Prostate gland (tissue), 2 donors: ENCODE measurements at regions not wholly inside any gene's neighbourhood (a gene's known extent, or its start where the extent isn't known, plus 50 kb on each side); places are given as distances from the start of the nearest gene placed in this dataset.

Experiments used
- DNase-seq: peaks from one replicate; pipeline ENCODE4 v3.0.0-alpha.2; 2019; ENCODE audit warnings: low spot score
- H3K27ac ChIP-seq, 2 donors: fragments of 200-600 bp; sonication (generic); 2 replicates each; pipeline ENCODE4 v1.5.1; 2017 to 2019
- H3K27me3 ChIP-seq: fragments of 200-600 bp; sonication (generic); replicated peaks from 2 replicates; pipeline ENCODE4 v1.5.1; 2019; ENCODE audit not compliant: insufficient read depth
- H3K36me3 ChIP-seq, 2 donors: fragments of 200-600 bp; sonication (generic); 1 replicate in 1 of 2; 2 replicates in 1 of 2; pipeline versions ENCODE4 v1.5.1 to v1.8.1; 2017 to 2019
- H3K4me1 ChIP-seq: fragments of 200-600 bp; sonication (generic); replicated peaks from 2 replicates; pipeline ENCODE4 v1.5.1; 2019
- H3K4me3 ChIP-seq, 2 donors: fragments of 200-600 bp; sonication (generic); 2 replicates each; pipeline ENCODE4 v1.5.1; 2017 to 2019
- H3K9me3 ChIP-seq: fragments of 200-600 bp; sonication (generic); 2 replicates; pipeline ENCODE4 v1.5.1; 2017
- CTCF ChIP-seq, 4 experiments: fragments of 200-600 bp in 2 of 4; fragments of 450-650 bp in 2 of 4; sonication (generic) in 2 of 4; IDR thresholded peaks; 1 replicate in 3 of 4; 2 replicates in 1 of 4; pipeline ENCODE4 v1.5.1; 2016 to 2019; ENCODE audit warnings: antibody characterized with exemption in 4 of 4, mild to moderate bottlenecking in 2 of 4, moderate library complexity in 2 of 4
- POLR2A ChIP-seq: fragments of 450-650 bp; IDR thresholded peaks from one replicate; pipeline ENCODE4 v1.6.1; 2016; ENCODE audit warnings: antibody characterized with exemption, mild to moderate bottlenecking
- POLR2AphosphoS5 ChIP-seq: sonication (generic); formaldehyde crosslinking; IDR thresholded peaks from one replicate; pipeline ENCODE4 v1.6.1; 2017; ENCODE audit warnings: antibody characterized with exemption
- WGBS: methylation state at CpG from one replicate; pipeline ENCODE4 v1.1.5; 2018; 5-methylcytosine and 5-hydroxymethylcytosine counted together
- intact Hi-C: fragments of 100-400 bp; cut with DNase I; formaldehyde crosslinking; loops from one replicate; pipeline ENCODE4 v1.14.2; 2022

- Histone ChIP-seq H3K27ac (no peak overlapping the region), H3K27me3 (no peaks in the 10 kb centered on the region), H3K4me1 (no peaks in the 10 kb centered on the region), H3K4me3 (no peak overlapping the region), H3K36me3 (no peaks in the 10 kb centered on the region), H3K9me3 (no peaks in the 10 kb centered on the region)
- intact Hi-C loops: no loop called here
- TF ChIP-seq CTCF (IDR thresholded peaks at IDR 0.05) (no peak), POLR2AphosphoS5 (peak; percentile 22)
- DNase-seq: no peak
- WGBS: 41% methylated on average over 4 of the region's 4 CpGs
These were observed 98.3 kb upstream of the SLC2A1 start for GRCh38 chr1:43056981-43057391.

DNA sequence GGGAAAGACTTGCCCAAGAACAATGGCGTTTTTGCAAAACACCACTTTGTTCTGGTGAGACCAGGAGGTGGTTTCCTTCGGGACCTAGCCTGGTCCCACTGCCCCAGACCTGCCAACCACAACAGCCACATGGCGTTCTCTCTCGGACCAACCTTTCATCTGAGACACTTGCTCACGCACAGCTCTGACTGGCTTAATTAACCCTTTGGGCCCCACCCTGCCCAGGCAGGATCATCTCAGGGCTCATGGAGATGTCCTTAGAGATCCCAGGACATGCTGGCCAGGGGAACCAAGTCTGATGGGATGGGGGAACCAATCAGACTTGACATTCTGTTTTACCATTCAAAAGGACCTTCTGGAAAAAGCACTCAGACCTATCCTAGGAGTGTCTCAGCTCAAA, 97.8 kb upstream of the SLC2A1 start:
- Histone ChIP-seq H3K27ac (no peak overlapping the region), H3K4me1 (no peaks in the 10 kb centered on the region), H3K4me3 (no peak overlapping the region), H3K36me3 (no peaks in the 10 kb centered on the region), H3K9me3 (no peaks in the 10 kb centered on the region), H3K27me3 (no peaks in the 10 kb centered on the region)
- WGBS: 56% methylated on average over 5 of the region's 5 CpGs
- no peak for DNase-seq
- intact Hi-C loops: no loop called here
- TF ChIP-seq POLR2A (no peak), POLR2AphosphoS5 (no peak), CTCF (IDR thresholded peaks at IDR 0.05) (no peak)

GRCh38 chr1:43054961-43055360, 96.3 kb upstream of the SLC2A1 start:
- Histone ChIP-seq H3K27me3 (no peaks in the 10 kb centered on the region), H3K4me1 (no peaks in the 10 kb centered on the region), H3K27ac (no peak overlapping the region), H3K9me3 (no peaks in the 10 kb centered on the region), H3K36me3 (no peaks in the 10 kb centered on the region), H3K4me3 (no peak overlapping the region)
- 81% methylated on average over 2 of the region's 2 CpGs for WGBS
- no peak for TF ChIP-seq CTCF (IDR thresholded peaks at IDR 0.05)
- TF ChIP-seq POLR2AphosphoS5: no peak
- no peak for TF ChIP-seq POLR2A
- DNase-seq: no peak
- intact Hi-C loops: no loop called here

- Histone ChIP-seq H3K36me3 (no peaks in the 10 kb centered on the region), H3K27ac (no peak overlapping the region), H3K9me3 (no peaks in the 10 kb centered on the region), H3K4me1 (no peaks in the 10 kb centered on the region), H3K4me3 (no peak overlapping the region), H3K27me3 (no peaks in the 10 kb centered on the region)
- 45% methylated on average over 2 of the region's 2 CpGs for WGBS
- TF ChIP-seq POLR2A (no peak), CTCF (IDR thresholded peaks at IDR 0.05) (no peak), POLR2AphosphoS5 (no peak)
- no peak for DNase-seq
- intact Hi-C loops: no loop called here
These were observed 94.2 kb upstream of the SLC2A1 start for GRCh38 chr1:43052786-43053439.

DNA sequence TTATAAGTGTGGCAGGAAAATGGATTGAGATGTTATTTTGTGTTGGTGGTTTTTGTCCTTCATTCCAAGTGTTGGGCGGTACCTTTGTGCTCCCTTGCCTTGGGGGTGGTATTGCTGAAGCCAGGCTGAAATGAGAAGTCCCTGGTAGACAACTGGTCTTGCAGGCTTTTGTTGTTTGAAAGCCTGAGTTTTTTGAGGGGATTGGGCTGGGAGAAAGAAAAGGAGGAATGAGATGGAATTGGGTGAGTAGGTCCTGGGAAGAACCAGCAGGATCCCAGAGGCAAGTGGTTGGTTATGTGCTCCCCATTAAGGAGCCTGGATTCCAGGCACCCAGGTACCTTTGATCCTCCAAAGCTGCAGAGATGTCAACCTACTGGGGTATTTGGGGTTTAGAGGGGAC, 93.7 kb upstream of the SLC2A1 start:
- no peak for TF ChIP-seq CTCF (IDR thresholded peaks at IDR 0.05)
- TF ChIP-seq POLR2A: no peak
- TF ChIP-seq POLR2AphosphoS5: no peak
- no peaks in the 10 kb centered on the region for H3K27me3 ChIP-seq
- DNase-seq: no peak
- intact Hi-C loops: no loop called here
- H3K9me3 ChIP-seq: no peaks in the 10 kb centered on the region
- no peak overlapping the region for H3K4me3 ChIP-seq
- no peak overlapping the region for H3K27ac ChIP-seq
- H3K36me3 ChIP-seq: no peaks in the 10 kb centered on the region
- no peaks in the 10 kb centered on the region for H3K4me1 ChIP-seq
- WGBS: 91% methylated on average over 1 of the region's 1 CpG
